GM19463 (cell line): ENCODE measurements at regions not wholly inside any gene's neighbourhood (a gene's known extent, or its start where the extent isn't known, plus 50 kb on each side); places are given as distances from the start of the nearest gene placed in this dataset.

Experiments
- ATAC-seq: cut with Tn5 transposase; IDR thresholded peaks from one replicate; pipeline ENCODE4 v1.9.1; 2021; ENCODE audit warnings: mild to moderate bottlenecking, moderate library complexity; ENCODE audit not compliant: unreplicated experiment

DNA sequence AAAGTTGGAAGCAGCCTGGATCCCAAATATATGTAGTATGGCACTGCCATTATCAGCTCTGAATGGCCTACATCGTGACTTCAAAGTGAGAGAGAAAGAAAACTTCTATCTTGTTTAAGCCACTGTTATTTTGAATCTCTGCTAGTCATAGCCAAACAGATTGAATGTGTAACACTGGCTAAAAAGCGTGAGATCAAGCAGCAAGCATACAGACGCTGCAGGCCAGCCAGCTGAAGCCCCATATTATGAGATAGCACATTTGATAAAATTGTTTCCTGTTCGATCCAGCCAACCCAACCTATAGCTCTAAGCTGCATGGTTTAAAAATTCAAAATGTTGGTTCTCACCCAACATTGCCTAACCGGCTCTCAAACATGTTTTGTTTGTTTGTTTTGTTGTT is 95.0 kb downstream of the DUSP6 start:
- no peak for ATAC-seq

DNA sequence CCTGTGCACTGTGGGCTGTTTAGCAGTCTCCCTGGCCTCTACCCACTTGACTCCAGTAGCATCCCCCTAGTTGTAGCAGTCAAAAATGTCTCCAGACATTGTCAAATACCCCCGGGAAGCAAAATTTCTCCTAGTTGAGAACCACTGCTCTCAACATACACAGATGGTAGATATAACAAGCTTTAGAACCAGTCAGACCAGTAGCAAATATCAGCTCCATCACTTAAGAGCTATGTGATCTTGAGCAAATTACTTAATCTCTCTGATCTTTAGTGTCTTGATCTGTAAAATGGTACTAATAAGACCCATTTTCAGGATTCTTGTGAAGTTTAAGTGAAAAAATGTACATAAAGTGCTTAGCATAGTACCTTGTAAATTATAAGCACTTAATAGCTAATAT is 96.2 kb downstream of the DUSP6 start:
- no peak for ATAC-seq

DNA sequence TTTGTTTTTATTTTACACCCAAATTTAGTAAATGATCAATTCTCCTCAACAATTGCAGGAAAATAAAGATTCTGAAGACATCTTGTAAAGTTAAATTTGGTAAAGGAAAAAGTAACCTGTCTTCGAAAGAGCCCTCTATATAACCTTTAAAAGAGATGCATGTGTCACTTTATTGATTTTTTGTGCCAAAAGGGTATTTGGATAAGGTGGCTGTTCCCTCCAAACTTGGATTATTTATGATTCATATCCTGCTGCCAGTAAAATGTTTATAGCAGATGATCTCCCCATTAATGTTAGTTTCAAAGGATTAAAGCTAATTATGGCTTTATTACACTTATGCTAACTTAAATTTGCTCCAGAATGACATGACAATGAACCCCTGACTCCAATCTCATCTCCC is 98.8 kb downstream of the DUSP6 start:
- no peak for ATAC-seq

DNA sequence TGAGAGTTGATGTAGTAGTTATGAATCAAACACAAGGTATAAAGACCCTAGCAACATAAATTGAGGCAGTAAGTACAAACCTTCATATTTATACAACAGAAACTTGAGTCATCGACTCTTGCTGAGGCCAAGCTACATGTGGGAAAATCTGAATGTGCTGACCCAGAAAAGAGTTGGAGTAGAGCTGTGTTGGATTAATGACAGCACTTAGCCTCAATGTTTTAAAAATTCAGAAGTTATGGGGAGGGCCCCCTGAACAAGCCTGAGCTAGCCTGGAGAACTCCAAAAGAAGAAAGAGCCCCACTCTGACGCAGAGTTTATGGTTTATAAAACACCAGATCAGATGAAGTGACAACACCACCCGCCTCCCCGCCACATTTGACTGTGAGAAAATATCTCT is 100.0 kb downstream of the DUSP6 start:
- ATAC-seq = no peak

DNA sequence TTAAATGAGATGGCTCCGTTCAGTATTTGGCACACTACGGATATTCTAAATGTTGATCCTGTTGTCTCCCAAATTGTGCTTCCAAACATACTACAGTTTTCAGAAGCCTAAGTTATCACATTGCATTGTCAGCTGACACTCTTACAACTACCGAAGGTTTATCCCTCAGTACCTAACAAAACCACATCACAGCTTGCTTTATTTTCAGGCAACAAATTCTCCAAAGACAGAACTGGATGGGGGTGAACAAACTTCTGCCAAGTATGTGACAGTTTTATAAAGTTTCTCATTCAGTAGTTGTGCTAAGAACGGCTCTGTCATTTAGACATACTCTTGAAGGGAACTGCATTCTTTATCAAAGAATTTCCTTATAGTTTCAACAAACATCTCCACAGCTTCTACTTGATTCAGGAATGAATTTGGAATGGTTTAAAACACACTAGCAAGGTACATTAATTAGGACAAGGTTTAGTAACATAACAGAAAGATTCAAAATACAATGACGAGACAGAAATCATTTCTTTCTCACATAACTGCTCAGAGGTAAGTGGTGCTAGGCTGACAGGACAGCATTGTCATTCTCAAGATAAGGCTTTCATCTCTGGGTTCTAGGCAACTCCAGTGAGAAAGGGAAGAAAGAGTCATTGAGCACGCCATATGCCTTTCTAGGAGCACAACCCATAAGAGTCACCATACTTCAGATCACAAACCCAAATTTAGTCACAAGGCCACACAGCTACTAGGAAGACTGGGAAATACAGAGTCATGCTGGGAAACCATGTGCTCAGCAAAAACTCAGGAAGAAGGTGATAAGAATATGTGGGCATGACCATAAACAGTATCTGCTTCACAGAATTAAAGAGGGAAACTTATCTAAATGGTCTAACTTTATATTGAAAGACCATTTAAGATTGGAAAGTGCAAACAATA is 100.7 kb downstream of the DUSP6 start:
- no peak for ATAC-seq

DNA sequence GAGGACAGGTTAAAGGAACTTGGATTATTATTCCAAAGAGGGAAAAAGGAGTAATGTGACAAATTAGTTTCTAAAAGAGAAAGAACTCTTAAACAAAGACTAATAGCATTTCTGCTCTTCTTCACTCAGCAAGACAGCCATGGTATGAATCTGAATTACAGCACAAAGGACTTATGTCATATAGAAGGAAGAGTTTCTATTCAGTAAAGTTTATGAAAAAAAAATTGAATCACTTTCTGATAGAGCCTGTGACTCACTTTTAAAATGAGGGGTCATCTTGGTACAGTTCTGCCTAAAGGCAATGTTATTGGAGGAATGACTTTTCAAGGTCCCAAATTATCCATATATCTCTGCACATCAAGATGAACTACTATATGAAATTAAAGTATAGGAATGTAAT is 101.7 kb downstream of the DUSP6 start:
- ATAC-seq = no peak

DNA sequence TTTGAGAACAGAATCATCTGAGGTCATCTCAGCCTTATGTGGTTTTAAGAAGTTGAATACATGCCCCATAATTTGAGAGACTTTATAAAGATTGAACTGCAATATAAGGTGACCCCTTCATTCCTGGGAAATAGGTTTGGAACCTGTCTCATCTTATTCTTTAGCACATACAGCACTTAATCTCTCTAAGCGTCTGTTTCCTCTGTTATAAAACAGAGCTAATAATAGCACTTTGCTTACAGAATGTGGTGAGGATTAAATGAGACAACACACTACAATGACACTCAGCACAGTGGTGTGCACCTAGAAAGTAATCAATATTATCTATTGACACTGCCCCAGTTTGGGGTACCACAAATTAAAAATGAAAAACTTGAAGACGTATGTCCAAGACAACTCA is 102.1 kb downstream of the DUSP6 start:
- ATAC-seq = no peak

DNA sequence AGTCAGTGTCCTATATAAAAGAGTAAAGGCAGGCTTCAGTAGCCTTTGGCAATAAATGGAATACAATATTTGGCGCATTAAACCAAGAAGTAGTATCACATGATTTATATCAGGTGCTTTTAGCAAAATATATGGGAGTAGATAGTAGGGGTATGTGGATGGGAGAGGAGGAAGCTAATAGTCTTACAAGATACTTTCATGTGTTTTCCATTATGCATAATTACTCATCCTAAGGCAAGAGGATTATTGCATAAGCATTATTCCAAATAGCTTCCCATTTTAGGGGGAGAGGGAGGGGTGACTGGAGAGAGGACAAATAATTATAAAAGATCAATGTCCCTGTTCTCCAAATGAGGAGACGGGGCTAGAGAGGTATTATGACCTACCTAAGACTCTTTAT is 104.3 kb downstream of the DUSP6 start:
- ATAC-seq = no peak

DNA sequence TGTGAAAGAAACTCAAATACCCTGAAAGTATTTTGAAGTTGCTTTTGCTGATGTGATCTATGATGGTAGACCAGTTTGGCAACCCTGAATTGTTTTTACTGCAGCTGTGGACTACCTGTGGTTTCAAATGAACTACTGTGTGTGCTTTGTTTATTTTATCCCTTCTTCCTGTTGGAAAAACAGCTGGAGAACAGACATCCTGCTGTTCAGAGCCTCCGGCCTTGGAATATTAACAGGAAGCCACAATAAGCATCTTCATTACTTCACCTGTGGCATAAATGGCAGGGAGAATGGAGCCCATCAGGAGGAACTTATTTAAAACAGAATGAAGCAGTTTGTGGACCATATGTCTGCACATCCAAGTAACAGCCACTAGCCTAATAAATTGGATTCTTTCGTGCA is 104.8 kb downstream of the DUSP6 start:
- ATAC-seq = no peak

DNA sequence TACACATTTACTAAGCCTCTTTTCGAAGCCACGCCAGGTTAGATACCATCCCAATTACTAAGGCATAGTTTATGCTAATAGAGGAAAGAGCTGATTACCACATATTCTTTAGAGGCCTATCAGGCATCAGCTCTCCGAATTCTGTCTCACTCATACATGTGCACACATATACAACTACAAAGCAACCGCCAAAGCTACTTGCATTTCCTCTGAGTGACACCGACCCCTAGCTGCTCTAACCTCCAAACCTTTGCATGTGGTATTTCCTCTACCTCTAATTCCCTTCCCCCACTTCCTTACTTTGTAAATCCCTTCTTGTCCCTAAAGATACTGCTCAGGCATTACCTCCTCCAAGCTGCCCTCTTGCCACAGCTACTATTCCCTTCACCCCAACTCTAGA is 107.2 kb downstream of the DUSP6 start:
- ATAC-seq = no peak

DNA sequence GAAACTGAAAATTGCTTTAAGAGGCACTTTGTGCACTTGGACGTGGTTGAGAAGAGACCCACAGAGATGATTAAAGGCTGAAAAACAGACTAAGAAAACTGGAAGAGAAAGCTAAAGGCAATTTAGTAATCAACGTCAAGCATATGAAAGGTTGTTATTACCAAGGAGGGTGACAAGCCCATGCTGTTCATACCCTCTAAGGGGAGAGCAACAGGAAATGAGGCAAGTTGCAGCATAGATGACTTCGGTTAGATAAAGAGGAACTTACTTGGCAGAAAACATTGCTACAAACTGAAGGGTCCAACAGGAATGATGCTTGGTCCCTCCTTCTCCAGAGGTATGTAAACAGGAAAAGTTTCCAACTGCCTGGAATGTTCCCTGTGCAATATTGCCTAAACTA is 107.8 kb downstream of the DUSP6 start:
- ATAC-seq = no peak

DNA sequence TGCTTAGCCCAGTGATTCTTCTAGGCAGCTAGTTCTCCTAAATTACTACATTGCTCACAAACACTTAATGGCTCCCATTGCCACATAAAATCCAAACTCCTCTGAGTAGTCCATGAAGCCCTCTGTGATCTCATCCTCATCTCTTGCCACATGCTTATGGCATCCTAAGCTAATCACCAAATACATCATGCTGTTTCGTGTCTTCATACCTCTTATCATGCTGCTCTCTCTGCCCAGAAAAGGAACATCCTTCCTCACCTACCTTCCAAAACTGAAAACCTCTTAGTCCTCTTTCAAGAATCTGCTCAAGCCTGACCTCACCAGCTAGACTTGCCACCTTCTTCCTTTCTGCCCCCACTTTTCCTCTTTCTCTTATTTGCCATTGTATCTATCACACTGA is 108.5 kb downstream of the DUSP6 start:
- ATAC-seq = no peak

DNA sequence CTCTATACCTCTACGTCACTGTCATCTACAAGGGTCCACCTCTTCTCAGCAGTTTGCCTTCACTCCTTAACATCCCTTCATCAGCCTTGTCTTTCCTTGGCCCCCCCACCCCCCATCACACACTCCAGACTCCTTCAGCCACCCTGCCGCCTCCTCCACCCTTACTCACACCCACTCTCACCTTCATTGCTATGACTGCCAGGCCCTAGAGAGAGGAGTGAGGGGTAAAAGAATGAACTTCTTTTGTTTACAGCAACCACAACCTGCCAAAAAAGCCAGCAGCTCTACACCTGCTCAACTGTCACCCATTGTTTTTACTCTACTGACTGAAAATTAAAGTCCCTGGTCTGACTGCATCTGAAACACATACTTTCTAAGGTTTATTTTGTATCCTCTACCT is 112.8 kb downstream of the DUSP6 start:
- ATAC-seq = no peak

DNA sequence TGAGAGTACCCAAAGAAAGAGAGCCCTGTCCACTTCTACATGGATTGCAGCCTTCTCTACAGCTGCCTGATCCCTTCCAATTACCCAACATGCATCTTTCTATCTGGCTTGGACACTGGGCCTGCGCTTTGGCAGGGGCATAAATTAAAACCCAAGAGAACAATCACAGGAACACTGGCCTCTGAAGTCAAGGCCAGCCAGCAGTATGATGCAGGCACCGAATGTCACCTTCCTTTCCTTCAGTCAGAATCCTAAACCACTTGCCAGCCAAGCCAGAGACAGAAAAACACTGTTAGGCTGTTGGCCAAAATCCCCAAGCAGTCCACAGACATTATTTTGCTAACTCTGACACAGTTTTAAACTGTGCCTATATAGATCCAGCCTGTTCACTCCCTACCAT is 113.7 kb downstream of the DUSP6 start:
- no peak for ATAC-seq

DNA sequence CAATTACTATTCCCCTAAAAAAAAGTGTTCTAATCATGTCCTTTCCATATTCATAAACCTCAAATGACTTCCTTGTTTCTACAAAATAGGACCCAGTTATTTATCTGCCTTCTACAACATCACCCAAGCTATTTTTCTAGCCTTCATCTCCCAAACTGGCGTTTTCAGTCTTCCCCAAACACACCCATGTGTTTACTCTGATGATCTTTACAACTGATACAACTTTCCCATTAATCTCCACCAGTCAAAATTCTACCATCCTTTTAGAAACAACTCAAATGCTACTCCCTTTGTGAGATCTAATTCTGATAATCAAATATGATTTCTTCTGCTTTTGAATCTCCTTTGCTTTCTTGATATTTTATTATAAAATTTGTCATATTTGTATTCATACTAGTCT is 114.5 kb downstream of the DUSP6 start:
- no peak for ATAC-seq

DNA sequence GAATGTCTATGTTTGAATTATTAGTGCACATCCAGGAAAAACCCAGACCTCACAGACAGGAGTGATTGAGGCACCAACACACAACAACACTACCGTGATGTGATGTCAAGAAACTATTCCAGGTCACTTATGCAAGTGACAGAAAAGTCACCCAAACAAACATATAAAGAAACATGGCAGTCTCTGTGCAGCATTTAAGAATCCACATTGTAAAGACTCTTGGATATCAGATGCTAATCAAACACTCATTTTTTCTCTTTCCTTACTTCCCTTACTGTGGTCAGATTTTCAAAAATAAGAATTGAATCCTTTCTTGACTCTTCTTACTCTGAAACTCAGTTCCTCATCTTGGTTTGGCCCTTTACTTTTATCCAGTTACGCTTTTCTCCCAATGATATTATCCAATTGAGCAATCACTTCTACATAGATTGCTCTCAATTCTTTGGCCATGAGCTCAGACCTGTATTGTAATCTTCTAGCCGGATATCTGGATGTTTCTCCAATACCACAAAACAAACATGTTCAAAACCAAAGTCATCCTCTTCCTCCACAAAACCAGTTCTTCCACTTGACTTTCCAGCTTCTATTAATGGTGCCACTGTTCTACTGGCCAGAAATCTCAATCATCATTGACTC is 115.4 kb downstream of the DUSP6 start:
- no peak for ATAC-seq

DNA sequence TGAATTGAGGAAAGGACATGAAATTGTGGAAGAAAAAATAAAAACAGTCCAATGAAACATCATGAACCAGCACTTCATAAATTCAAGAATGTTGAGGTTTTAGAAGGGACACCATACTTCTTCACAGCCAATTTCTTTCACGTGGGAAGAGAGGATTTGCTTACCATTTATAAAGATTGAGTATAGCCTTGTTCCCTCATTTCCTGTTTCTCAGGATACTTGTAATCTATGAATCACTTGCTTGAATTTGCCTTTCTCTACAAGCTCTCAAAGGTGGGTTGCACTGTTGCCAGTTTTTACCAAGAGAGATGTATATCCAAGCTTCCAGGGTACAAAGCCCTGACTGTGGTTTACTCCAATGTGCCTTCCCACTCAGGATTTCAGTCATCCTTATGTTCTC is 116.1 kb downstream of the DUSP6 start:
- no peak for ATAC-seq

DNA sequence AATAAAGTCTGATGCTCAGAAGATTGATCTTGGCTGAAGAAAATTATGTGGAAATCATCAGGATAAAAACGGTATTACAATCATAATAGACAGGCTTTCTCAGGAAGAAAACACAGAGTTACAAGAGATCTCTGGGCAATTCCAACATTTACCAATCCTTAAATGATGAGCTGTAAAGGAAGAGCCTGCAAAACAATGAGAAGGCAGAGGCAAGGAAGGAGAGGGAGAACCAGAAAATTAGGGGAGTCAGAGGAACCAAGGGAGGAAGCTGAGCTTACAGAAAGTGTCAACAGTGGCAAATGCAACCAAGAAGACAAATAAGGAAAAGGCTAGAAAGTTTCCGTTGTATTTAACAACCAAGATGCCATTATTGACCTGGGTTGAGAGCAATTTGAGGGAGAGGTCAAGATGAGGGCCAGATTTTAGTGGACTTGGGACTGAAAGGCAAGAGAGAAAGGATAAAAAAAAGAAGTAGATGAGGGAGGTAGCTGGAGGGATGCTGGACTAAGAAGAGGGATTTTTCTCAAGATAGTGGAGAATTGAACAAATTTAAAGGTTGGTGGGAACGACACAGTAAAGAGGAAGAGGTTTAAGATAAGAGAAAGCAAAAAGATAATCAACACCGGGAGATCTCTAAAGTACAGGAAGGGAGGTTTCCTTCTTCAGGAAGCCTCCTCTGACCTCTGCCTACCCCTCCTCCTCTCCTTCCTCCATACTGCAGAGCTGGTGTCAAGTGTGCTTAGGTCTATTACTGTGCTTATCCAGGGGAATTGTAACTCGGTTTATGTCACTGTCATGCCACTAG is 116.9 kb downstream of the DUSP6 start:
- ATAC-seq = no peak

DNA sequence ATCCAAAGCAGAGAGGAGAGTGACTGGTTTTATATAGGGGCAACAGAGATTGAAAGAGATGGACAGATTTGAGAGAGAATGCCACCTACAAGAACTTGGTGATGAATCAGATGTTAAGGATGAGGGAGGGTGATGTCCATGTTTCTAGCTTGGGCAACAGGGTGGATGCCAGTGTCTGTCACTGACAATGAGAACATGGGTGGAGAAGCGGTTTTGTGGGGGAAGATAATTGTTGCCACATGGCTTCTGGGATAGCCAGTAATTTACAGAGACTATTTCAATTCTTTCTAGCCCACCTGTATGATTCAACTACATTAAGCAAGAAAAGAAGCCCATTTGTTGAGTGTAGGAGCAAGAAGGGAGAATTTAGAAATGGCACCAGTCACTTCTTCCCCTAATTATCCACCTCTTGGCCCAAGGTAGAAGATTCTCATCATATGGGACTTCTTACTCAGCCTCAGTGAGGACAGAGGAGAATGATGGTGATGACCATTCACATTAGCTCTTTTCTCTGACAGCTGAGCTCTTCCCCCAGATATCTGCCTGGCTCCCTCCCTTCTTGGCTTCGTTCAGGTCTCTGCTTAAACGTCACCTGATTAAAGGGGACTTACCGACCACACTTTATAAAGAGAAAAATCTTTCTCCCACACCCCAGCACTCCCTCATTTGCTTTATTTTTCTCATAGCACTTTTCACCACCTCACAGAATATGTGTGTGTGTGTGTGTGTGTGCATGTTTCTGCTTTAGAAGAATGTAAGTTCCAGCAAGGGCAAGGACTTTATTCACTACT is 117.8 kb downstream of the DUSP6 start:
- no peak for ATAC-seq

DNA sequence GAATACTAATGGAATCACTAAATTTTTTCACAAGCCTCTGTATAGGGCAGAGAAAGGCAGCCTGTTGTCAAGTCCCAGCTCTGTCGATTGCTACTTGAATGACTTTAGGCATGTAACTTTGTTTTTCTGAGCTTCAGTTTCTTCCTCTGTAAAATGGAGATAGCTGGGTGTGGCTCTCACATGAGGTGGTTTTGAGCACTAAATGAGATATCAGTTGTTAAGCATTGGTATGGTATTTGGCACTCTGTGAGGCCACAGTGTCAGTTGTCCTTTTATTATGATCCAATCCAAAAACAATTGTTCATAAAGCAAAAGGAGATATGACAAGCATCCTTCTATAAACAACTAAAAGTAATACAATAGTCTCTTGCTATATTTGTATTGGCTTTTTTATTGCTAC is 120.6 kb downstream of the DUSP6 start:
- no peak for ATAC-seq
